ENCODE measurements at regions not wholly inside any gene's neighbourhood (a gene's known extent, or its start where the extent isn't known, plus 50 kb on each side); places are given as distances from the start of the nearest gene placed in this dataset.

DNA sequence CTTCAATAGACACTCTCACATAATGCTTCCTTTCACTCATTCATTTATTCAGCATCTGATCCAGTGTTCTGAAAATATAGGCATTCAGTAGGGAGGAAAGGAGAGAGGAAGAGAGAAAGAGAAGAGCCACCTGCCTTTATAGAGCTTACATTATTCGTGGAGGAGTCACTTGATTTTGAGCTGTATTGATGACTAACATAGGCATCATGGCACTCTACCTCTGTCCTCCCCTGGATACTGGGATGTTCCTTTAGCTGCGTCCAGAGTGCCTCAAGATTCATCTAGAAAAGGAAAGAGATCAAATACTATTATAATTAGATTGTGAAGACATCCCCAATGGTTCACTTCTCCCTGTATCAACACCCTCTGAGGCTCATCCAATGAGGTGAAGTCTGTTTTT lies 345.1 kb downstream of the SPATA31D1 start:
- TF ChIP-seq, protein P1, sequence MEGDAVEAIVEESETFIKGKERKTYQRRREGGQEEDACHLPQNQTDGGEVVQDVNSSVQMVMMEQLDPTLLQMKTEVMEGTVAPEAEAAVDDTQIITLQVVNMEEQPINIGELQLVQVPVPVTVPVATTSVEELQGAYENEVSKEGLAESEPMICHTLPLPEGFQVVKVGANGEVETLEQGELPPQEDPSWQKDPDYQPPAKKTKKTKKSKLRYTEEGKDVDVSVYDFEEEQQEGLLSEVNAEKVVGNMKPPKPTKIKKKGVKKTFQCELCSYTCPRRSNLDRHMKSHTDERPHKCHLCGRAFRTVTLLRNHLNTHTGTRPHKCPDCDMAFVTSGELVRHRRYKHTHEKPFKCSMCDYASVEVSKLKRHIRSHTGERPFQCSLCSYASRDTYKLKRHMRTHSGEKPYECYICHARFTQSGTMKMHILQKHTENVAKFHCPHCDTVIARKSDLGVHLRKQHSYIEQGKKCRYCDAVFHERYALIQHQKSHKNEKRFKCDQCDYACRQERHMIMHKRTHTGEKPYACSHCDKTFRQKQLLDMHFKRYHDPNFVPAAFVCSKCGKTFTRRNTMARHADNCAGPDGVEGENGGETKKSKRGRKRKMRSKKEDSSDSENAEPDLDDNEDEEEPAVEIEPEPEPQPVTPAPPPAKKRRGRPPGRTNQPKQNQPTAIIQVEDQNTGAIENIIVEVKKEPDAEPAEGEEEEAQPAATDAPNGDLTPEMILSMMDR (IDR thresholded peaks at IDR 0.05; ENCODE audit: low read depth, low read length), result no peak
- in situ Hi-C loops (cut with HindIII; ENCODE audit: low sequenced_read_pairs), result no loop called here
- no peak for DNase-seq (ENCODE audit: low read depth, low spot score)
- no peak overlapping the region for H3K4me3 ChIP-seq (ENCODE audit: low read depth, low read length)

GRCh38 chr9:82334286-82334685 lies 345.7 kb downstream of the SPATA31D1 start:
- in situ Hi-C loops (cut with HindIII; ENCODE audit: low sequenced_read_pairs), result no loop called here
- TF ChIP-seq, protein P1 (IDR thresholded peaks at IDR 0.05; ENCODE audit: low read depth, low read length), result no peak
- DNase-seq (ENCODE audit: low read depth, low spot score), result peak; percentile 12

GRCh38 chr9:82337351-82337750 lies 348.8 kb downstream of the SPATA31D1 start:
- TF ChIP-seq, protein P1 (IDR thresholded peaks at IDR 0.05; ENCODE audit: low read depth, low read length), result no peak
- H3K4me3 ChIP-seq (ENCODE audit: low read depth, low read length), result no peak overlapping the region
- in situ Hi-C loops (cut with HindIII; ENCODE audit: low sequenced_read_pairs), result no loop called here
- DNase-seq (ENCODE audit: low read depth, low spot score), result no peak

More at GRCh38 chr9:82334286-82334685, 345.7 kb downstream of the SPATA31D1 start:
- H3K4me3 ChIP-seq (ENCODE audit: low read depth, low read length), result no peak overlapping the region

GRCh38 chr9:82342046-82342445 lies 353.5 kb downstream of the SPATA31D1 start:
- TF ChIP-seq, protein P1 (IDR thresholded peaks at IDR 0.05; ENCODE audit: low read depth, low read length), result no peak
- in situ Hi-C loops (cut with HindIII; ENCODE audit: low sequenced_read_pairs), result no loop called here
- H3K4me3 ChIP-seq (ENCODE audit: low read depth, low read length), result no peak overlapping the region
- DNase-seq (ENCODE audit: low read depth, low spot score), result no peak

DNA sequence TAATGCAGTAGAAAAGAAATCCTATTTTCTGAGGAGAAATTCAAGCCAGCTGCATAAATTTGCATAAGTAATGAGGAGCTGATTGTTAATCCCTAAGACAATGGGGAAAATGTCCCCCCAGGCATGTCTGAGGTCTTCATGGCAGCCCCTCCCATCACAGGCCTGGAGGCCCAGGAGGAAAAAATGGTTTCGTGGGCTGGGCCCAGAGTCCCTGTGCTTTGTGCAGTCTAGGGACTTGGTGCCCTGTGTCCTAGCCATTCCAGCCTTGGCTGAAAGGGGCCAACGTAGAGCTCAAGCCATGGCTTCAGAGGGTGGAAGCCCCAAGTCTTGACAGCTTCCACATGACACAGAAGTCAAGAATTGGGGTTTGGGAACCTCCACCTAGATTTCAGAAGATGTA lies 357.5 kb downstream of the SPATA31D1 start:
- no peak for DNase-seq (ENCODE audit: low read depth, low spot score)
- TF ChIP-seq, protein P1 (IDR thresholded peaks at IDR 0.05; ENCODE audit: low read depth, low read length), result no peak
- no peak overlapping the region for H3K4me3 ChIP-seq (ENCODE audit: low read depth, low read length)
- in situ Hi-C loops (cut with HindIII; ENCODE audit: low sequenced_read_pairs), result no loop called here

- TF ChIP-seq, protein P1 (IDR thresholded peaks at IDR 0.05; ENCODE audit: low read depth, low read length), result no peak
- no peak for DNase-seq (ENCODE audit: low read depth, low spot score)
- in situ Hi-C loops (cut with HindIII; ENCODE audit: low sequenced_read_pairs), result no loop called here
- H3K4me3 ChIP-seq (ENCODE audit: low read depth, low read length), result no peak overlapping the region
Observed at GRCh38 chr9:82353631-82354278, 365.2 kb downstream of the SPATA31D1 start.

Data from astrocyte of the spinal cord (primary cell).